ENCODE measurements at regions not wholly inside any gene's neighbourhood (a gene's known extent, or its start where the extent isn't known, plus 50 kb on each side); places are given as distances from the start of the nearest gene placed in this dataset.
A peak's percentile ranks its signal among the peaks of the same experiment; 100 is the strongest.

DNA sequence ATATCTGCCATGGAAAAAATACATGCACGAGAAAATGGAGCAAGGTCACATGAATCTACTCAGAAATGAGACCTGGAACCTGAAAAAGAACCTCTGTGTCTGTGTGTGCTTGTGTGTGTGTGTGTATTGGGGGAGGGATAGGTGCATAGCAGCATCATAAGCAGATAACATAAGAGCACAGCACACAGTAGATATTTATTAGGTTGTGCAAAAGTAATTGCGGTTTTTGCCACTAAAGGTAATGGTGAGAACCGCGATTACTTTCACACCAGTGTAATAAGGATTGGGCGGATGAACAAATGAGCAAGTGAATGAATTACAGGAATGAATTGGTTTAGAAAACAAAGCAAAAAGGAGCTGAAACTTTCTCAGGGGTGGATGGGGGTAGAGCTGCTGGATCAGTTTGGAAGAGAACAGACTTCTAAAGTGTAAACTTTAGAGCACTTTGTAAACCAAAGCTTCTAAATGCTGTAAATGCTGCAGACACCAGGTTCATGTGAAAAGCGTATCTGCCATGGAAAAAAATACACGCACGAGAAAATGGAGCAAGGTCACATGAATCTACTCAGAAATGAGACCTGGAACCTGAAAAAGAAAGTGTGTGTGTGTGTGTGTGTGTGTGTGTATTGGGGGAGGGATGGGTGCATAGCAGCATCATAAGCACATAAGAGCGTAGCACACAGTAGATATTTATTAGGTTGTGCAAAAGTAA is 156.9 kb downstream of the TOMM20 start:
- H3K4me3 ChIP-seq (ENCODE audit: control insufficient read depth, low read depth, low read length): no peak overlapping the region
- TF ChIP-seq, protein P1, sequence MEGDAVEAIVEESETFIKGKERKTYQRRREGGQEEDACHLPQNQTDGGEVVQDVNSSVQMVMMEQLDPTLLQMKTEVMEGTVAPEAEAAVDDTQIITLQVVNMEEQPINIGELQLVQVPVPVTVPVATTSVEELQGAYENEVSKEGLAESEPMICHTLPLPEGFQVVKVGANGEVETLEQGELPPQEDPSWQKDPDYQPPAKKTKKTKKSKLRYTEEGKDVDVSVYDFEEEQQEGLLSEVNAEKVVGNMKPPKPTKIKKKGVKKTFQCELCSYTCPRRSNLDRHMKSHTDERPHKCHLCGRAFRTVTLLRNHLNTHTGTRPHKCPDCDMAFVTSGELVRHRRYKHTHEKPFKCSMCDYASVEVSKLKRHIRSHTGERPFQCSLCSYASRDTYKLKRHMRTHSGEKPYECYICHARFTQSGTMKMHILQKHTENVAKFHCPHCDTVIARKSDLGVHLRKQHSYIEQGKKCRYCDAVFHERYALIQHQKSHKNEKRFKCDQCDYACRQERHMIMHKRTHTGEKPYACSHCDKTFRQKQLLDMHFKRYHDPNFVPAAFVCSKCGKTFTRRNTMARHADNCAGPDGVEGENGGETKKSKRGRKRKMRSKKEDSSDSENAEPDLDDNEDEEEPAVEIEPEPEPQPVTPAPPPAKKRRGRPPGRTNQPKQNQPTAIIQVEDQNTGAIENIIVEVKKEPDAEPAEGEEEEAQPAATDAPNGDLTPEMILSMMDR (conservative IDR thresholded peaks at IDR 0.05; ENCODE audit: control insufficient read depth, insufficient read depth, low read depth, low read length): no peak
- no peak for DNase-seq (ENCODE audit: low read depth)

DNA sequence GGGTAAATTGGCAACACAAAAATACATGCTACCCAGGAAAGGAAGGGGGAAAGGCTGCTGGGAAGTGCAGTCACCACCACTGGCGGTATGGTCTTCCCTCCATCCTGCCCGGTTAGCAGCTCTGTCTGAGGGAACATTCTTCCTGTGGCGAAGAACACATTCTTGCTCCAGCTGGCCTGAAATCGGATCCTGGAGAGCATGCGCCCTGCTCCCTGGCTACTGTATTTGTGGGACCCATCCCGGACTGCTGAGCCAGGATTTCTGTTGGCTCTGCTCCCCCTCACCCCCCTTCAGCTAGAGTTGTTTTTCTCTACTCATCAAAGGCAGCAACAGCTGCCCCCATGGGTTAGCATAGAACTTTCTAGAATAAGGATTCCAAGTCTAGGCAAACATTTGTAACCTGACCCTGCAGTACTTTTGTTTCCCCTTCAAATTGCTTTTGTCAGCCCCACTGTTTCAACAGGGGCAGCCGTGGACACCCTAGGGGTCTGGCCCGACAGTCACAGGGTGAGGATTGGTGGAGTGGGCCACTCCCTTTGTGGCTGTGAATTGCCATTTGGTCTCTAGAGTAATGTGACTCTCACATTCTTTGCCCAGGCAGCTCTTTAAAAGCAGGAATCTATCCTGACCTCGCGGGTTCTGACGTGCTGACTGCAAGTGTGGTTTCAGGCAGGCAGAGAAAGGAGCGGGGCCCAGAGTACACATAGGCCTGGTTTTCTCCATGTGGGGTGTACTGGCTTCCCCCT is 157.7 kb downstream of the TOMM20 start:
- peak; percentile 97 for DNase-seq (ENCODE audit: low read depth)
- TF ChIP-seq, protein P1 (conservative IDR thresholded peaks at IDR 0.05; ENCODE audit: control insufficient read depth, insufficient read depth, low read depth, low read length): no peak
- H3K4me3 ChIP-seq (ENCODE audit: control insufficient read depth, low read depth, low read length): peak overlapping the region; percentile 1

DNA sequence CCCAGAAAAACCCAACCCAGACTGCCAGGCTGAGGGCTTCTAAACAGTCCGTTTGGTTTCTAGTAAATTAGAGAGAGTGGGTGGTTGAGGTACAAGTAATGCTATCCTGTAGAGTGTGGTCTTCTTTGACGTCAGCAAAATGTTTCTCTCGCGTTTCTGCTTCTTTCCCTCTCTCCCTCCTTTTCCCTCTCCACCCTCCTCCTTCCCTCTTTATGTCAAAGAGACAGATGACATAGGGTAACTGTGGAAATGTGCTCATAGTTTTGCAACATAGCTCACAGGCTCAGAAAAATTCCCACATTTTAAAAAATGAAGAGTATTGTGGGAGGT is 158.3 kb downstream of the TOMM20 start:
- peak; percentile 99 for DNase-seq (ENCODE audit: low read depth)
- peak overlapping the region; percentile 1 for H3K4me3 ChIP-seq (ENCODE audit: control insufficient read depth, low read depth, low read length)
- TF ChIP-seq, protein P1 (conservative IDR thresholded peaks at IDR 0.05; ENCODE audit: control insufficient read depth, insufficient read depth, low read depth, low read length): no peak

DNA sequence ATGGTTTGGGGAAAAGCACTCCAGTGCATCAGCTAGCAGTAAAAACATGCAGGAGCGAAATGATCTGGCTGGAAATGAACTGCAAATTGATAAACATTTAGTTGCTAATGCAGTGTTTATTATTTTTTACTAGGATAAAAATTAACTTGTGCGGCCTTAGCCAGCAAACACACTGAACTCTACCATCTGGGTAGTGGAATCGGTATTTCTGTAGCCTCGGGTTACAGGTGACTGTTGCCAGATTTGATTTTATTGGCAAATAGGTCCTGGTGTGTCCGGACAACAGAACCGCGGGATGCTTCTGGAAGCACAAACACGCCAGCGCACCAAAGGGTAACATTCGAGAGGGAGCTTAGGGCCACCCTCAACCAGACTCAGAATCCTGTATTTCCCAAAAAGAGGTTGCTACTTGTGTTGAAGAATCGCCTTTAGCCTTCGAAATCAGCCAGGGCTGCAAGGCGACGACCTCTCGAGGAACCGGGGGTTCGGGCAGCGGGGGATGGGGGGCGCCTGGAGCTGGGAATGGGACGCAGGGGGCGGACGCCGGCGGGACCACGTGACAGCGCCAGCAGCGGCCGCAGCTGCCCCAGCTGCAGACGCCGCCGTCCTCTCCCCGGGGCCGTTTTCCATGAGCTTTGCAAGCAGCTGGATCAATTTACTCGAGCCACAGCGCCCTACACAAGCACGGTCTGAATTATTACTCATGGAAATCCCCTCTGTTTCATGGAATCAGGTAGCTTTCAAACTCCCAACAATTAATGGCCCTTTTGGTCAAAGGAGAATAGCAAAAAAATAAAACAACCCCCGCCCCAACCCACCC is 158.8 kb downstream of the TOMM20 start:
- TF ChIP-seq, protein P1 (conservative IDR thresholded peaks at IDR 0.05; ENCODE audit: control insufficient read depth, insufficient read depth, low read depth, low read length): no peak
- DNase-seq (ENCODE audit: low read depth): peak; percentile 61
- peak overlapping the region; percentile 13 for H3K4me3 ChIP-seq (ENCODE audit: control insufficient read depth, low read depth, low read length)

DNA sequence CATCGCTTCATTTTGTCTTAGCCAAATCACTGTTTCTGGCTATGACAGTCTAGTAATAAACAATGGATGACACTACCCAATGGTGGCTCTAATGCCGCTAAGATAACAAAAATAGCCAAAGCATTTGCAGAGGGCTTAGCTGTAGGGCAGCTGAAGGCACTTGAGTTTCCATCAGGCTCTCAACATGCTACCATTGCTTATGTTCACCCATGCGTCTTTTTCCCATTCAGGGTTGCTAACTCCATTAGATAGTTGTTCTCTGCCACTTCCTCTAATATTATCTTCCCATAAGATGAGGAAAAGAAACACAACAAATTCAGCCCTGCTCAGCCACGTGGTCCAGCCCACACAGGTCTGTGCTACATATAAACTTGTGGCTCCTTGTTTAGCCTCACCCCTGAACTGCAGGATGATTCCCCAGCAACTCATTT is 159.6 kb downstream of the TOMM20 start:
- TF ChIP-seq, protein P1 (conservative IDR thresholded peaks at IDR 0.05; ENCODE audit: control insufficient read depth, insufficient read depth, low read depth, low read length): no peak
- no peak overlapping the region for H3K4me3 ChIP-seq (ENCODE audit: control insufficient read depth, low read depth, low read length)
- no peak for DNase-seq (ENCODE audit: low read depth)

DNA sequence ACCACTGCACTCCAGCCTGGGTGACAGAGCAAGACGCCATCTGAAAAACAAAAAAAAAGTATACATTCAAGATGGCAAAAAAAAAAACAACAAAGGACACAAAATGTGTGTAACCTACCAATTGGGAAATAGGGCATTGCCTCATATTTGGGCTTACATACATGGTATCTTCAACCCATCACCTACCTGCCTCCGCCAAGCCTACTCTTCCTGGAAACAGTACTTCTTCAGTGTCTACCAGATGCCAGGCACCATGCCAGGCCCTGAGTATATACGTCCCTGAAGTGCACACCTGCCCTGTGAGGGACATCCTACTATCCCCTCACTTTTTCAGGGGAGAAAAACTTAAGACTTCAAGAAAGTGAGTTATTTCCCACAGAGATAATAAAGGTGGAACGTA is 160.2 kb downstream of the TOMM20 start:
- no peak overlapping the region for H3K4me3 ChIP-seq (ENCODE audit: control insufficient read depth, low read depth, low read length)
- no peak for DNase-seq (ENCODE audit: low read depth)
- TF ChIP-seq, protein P1 (conservative IDR thresholded peaks at IDR 0.05; ENCODE audit: control insufficient read depth, insufficient read depth, low read depth, low read length): no peak

Measured in fibroblast of mammary gland (primary cell).